GM10266 (cell line): ENCODE measurements at regions not wholly inside any gene's neighbourhood (a gene's known extent, or its start where the extent isn't known, plus 50 kb on each side); places are given as distances from the start of the nearest gene placed in this dataset.

ENCODE experiments used
- DNase-seq: peaks from one replicate; pipeline ENCODE4 v3.0.0; 2012; ENCODE audit errors: extremely low spot score
- TF ChIP-seq, protein P1 (sequence below): IDR thresholded peaks from 2 replicates; pipeline ENCODE4 v1.5.1; 2012; ENCODE audit warnings: mild to moderate bottlenecking, low read depth; ENCODE audit not compliant: control insufficient read depth, insufficient read depth; ENCODE audit errors: missing control alignments

DNA sequence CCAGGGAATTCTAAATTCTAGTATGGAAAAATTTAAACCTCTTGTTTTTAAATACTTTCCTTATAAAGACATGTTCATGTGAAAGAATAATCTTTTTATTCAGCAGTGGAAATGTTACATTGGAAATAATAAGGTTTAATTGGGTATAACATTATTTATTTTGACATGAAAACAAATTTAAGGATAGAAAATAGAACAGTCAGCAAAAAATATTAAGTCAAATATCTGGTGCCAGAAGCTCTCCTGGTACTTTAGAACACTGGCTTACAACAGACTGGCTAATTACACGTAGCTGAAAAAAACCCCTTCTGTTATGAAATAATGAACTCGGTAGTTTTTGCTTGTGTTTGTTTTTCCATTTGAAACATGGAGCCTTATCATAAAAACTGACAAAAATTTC, 447.9 kb downstream of the DSEL start:
- no peak for DNase-seq

DNA sequence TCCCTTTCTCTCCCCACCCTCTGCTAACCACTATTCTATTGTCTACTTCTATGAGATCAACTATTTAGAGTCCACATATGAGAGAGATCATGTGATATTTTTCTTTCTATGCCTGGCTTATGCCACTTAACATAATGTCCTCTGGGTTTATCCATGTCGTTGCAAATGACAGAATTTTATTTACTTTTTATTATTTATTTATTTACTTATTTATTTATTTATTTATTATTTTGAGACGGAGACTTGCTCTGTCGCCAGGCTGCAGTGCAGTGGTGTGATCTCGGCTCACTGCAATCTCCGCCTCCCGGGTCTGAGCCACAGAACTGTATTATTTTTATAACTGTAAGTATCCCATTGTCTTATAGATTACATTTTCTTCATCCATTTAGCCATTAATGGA, 443.4 kb upstream of the CDH19 start:
- TF ChIP-seq, protein P1, sequence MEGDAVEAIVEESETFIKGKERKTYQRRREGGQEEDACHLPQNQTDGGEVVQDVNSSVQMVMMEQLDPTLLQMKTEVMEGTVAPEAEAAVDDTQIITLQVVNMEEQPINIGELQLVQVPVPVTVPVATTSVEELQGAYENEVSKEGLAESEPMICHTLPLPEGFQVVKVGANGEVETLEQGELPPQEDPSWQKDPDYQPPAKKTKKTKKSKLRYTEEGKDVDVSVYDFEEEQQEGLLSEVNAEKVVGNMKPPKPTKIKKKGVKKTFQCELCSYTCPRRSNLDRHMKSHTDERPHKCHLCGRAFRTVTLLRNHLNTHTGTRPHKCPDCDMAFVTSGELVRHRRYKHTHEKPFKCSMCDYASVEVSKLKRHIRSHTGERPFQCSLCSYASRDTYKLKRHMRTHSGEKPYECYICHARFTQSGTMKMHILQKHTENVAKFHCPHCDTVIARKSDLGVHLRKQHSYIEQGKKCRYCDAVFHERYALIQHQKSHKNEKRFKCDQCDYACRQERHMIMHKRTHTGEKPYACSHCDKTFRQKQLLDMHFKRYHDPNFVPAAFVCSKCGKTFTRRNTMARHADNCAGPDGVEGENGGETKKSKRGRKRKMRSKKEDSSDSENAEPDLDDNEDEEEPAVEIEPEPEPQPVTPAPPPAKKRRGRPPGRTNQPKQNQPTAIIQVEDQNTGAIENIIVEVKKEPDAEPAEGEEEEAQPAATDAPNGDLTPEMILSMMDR: no peak
- DNase-seq: no peak

More for the DNA sequence above, 447.9 kb downstream of the DSEL start:
- TF ChIP-seq, protein P1: no peak

DNA sequence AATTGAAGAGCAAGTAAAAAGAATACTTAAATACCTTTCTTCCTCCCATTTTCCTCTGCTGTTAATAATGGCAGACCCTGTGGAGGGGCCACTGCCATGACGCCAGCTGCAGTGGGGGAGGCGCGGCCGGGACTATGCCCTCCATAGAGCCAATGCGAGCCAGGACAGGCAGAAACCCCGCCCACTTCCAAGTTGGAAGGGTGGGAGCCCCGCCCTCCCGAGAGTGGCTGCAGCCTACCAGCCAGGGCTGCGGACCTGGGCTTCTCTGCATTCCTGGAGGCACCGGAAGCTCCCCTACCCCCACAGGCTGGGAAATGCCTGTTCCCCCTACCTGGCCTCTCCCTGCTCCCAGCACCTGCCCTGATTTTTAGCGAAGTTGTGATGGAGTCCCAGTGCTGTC, 439.4 kb upstream of the CDH19 start:
- TF ChIP-seq, protein P1: no peak
- no peak for DNase-seq

DNA sequence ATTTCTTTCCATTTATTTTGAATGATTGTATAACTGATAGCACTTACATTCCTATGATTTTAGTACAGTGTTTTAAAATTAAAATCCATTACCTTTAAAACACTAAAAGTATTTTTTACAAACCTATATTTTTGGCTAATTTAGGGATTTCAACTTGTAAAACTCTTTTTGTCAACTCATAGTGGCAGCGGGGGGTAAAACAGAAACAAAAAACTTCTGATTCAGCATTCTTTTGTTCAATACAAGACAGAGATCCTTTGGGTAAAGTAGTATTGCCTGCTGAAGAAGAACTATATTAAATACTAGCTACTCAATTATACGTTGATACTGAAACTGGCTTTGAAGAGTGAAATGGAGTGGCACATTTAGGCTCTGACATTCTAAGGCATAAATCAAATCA, 437.4 kb upstream of the CDH19 start:
- TF ChIP-seq, protein P1: no peak
- no peak for DNase-seq

DNA sequence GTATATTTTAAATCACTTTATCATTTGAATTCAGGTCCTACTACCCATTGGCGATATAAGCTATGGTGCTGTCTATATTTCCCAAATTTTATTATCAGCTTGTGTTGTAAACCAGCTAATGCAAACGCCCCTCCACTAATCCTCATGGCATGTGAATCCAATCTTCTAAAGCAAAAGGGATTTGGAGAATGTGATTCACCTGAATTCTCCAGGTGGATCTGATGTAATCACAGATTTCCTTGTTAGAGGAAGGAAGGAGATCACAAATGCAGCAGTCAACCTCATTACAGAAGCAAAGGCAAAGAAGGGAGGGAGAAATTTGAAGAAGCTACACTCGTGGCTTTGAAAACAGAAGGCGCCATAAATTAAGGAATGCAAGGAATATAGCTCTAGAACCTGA, 431.1 kb upstream of the CDH19 start:
- DNase-seq: no peak

DNA sequence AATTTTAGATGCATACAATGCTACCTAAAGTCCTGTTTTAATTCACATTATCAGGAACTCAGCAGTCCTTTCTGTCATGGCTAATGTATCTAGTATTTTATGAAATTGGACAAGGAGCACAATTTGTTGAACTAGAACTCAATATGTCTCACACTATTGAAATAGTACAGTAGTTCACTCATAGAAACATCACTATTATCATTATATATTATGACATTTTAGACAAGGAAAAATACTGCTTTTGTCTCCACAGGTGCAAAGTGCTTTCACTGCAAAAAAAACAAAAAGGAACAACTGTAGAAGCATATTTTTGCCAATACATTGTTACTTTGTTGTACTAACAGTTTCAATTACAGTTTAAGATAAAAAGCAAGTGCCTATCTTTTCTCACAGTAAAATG, 419.2 kb upstream of the CDH19 start:
- TF ChIP-seq, protein P1: no peak

More for the DNA sequence above, 431.1 kb upstream of the CDH19 start:
- TF ChIP-seq, protein P1: no peak

DNA sequence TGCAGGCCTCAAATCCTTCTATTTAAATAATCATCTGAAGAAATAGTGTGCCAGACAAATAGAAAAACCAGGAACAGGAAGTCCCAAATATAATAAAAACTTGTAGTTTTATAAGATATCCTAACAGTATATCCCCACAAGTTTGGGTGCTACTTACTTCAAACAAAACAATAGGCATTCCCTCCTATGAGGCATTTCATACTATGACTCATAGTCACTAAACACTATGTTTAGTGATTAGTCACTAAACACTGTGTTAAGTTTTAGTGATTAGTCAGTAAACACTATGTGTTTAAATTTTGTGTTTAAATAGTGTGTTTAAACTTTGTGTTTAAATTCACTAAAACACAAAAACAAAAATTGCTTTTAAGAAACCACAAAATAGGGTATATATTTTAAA, 407.0 kb upstream of the CDH19 start:
- TF ChIP-seq, protein P1: no peak

More for the DNA sequence above, 419.2 kb upstream of the CDH19 start:
- DNase-seq: no peak

More for the DNA sequence above, 407.0 kb upstream of the CDH19 start:
- DNase-seq: no peak
